IPS DF 4.7 (cell line): ENCODE measurements at regions not wholly inside any gene's neighbourhood (a gene's known extent, or its start where the extent isn't known, plus 50 kb on each side); places are given as distances from the start of the nearest gene placed in this dataset.

Experiments used
- DNase-seq: peaks from one replicate; pipeline ENCODE4 v3.0.0-alpha.2; 2013; ENCODE audit warnings: low spot score; ENCODE audit errors: extremely low read depth

DNA sequence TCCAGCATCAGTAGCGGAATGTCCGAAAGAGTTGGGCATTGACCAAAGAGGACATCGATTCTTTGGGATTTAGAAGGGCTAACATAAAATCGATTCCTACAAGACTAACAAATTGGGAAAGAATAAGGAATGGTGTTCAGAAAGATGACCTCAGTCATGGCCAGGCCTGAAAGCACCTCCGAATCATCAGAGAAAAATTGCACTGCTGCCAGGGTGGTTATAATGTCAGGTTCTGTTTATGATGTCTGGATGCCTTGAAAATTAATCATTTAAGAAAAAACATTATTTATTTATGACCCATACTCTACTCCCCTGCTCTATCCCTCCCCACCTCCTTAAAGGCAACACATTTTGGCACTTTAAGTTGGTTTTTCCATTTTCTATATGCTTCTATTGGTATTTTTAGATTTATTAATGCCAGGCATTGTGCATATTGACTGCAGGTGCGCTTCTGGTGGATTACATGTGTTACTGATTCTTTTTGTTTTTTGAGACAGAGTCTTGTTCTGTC, 104.7 kb downstream of the MYCN start:
- DNase-seq: no peak

DNA sequence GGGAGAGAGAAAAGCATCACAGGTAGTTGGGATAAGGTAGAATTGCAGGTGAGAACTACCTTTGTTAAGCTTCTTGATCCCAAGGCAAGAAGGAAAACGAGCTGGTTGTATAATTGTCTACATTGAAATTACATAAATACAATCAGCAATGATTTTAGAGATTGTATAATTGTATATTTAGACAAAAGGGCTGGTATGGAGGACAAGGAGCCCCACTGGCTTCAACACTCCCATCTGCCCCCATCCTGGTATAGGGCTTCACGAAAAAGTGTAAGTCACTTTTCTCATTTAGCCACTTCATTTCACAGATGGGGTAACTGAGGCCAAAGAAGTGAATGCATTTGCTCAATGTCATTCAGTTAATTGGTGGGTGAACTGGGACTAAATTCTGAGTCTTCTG, 103.3 kb downstream of the MYCN start:
- no peak for DNase-seq

DNA sequence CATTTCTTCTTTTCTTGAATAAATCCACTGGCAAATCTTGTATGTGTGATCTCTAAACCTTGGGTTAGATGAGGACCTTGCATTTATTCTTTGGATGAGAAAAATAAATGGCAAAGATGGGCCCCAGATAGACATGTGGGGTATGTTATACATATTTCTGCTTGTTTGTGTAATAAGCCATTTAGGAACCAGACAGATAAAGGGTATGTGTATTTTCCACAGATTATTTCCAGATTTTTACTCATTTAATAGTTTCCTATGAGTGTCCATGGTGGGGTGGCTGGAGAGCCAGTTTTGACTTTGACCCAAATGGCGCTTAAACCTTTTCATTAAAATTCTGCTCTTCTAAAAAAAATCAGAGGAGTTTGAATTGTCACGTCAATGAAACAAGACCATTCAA, 102.8 kb downstream of the MYCN start:
- no peak for DNase-seq

DNA sequence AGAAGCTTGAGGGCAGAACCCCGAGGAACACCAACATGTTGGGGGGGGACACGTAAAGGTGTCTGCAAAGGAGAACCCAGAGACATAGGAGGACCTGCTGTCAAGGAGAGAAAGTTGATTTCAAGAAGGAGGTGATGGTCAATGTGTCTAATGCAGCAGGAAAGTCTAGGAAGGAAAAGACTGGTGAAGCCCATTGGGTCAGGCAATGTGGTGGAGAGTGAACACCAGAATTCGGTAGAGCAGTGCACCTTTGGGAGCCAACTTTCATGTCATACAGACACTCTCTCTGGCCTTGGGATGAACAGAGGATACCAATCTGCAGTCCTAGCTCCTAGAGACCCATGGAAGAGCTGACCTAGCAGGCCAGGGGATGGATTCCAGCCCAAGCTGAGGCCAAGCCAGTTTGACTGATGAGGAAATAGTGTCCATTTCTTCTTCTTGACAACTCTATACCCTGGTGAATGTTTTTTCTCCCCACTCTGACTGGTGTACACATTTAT, 101.9 kb downstream of the MYCN start:
- DNase-seq: no peak

DNA sequence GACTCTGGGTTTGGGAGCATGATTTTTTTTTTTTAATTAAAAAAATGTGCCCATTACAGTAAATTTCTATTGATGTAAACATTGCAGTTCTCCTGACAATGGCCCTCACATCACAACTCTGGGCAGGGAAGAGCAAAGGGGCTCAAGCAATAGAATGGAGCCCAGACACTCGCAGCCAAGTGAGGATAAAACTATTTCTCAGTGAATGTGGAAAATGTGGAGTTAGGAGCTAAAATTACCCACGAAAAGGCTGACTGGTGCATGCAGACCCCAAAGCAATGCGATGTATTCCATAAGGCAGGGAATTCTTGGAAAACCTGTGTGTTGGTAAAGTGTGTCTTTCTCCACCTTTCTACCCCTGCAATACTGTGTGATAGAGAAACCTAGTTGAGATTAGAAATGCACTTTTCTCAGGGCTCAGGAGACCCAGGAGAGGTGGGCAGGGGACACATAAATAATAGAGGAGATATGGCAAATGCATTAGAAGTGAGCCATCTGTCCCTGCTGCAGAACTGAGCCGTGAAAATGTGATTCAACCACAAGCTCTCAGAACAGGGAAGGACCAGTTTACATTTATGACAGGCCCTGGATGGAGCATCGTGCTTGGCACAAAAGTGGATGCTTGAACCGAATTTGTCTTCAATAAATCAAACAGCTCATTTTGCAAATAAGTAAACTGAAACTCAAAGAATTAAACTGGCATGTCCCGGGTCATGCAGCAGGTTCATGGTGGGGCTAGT, 100.1 kb downstream of the MYCN start:
- DNase-seq: no peak

DNA sequence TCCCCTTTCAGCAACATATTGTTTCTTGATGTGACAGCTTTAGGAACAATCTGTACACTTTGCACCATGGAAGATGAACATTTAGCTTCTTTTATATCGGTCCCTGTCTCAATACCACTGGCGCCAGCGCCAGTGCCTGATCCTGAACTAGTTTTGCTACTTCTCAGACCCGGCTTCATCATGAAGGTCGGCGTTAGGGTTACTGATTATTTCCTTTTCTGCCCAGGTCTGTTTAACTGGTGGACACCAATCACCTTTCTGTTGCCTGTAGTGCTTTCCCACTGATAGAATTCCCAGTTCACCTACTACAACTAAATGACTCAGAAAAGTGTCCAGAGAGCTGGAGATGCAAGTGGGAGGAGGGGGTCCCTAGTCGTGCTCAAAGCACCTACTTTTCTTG, 99.5 kb downstream of the MYCN start:
- no peak for DNase-seq

DNA sequence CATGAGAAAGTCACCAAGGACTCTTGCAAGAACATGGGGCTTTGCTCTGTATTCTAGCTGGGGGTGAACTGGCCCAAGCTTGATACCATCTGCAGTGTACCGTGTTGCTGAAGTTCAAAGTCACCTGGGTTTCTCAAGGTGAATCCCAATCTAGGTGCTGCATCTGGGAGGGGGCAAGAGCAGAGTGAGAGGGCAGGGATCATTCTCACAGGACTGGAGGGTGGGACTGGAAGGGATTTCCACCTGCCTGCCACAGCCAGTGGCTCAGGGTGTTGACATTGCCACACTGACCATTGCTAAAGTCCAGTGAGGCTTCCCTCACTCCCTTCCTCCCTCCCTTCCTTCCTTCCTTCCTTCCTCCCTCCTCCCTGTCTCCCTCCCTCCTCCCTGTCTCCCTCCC, 98.7 kb downstream of the MYCN start:
- no peak for DNase-seq

DNA sequence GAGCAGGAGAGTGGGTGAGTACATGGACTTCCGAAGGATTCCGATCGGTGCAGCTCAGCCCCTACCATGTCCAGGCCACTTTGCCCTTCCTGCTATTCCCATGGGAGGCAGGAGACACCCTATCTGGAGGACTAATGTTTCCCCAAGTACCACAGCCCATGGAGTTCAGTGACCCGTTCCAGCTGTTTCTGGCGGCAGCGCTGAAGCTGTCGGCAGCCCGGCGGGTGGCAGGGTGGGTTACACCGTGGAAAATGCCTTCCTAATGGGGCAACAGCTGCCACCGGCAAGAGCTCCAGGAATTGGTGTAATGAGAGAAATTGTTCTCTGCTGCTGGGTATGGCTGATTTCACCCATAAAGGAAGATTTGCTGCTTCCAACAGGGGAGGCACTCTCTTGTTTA, 98.3 kb downstream of the MYCN start:
- DNase-seq: no peak

DNA sequence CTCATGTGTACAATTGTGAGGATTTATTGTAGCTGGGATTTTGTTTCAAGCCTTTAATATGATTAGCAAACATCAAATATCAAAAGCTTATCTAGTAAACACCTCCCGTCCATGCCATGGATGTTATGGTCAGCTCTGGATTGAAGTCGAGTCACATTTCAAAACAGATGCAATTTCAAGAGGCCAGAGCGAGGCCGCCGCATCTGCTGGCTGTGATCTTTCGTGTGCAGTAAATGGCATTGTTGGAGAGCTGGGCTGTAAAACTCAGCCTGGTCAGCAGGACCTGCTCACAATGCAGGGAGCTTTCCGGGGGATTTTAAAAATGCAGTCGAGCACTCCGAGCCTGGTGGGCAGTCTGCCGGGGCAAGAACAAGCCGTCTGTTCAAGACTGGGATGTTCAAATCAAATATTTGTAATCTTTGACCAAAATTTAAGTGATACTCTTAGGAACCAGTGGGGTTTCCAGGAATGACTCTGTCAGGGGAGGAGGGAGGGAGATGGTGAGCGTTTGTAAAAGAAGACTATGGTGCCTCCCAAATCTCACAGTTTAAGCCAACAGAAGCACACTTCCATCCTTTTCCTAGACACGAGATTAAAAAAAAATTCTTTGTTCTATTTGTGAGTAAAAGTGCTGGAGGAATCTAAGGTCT, 97.6 kb downstream of the MYCN start:
- no peak for DNase-seq

DNA sequence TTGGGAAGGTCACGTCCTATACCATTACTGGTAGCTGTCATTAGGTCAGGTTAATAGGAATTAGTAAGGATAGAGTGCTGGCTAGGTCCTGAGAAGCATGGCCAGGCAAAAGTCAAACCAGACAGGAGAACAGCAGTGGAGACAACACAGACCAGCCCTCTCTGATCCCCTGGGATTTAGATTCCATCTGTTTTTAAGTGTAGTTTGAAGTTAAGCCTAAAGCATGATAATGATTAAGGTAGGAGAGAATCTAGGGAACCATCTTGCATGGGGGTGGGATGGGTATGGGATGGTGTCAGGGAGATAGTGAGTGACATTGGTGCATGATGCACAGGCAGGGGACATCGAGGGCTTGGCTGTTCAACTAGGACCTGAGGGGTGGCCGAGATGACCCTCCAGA, 96.6 kb downstream of the MYCN start:
- DNase-seq: no peak

DNA sequence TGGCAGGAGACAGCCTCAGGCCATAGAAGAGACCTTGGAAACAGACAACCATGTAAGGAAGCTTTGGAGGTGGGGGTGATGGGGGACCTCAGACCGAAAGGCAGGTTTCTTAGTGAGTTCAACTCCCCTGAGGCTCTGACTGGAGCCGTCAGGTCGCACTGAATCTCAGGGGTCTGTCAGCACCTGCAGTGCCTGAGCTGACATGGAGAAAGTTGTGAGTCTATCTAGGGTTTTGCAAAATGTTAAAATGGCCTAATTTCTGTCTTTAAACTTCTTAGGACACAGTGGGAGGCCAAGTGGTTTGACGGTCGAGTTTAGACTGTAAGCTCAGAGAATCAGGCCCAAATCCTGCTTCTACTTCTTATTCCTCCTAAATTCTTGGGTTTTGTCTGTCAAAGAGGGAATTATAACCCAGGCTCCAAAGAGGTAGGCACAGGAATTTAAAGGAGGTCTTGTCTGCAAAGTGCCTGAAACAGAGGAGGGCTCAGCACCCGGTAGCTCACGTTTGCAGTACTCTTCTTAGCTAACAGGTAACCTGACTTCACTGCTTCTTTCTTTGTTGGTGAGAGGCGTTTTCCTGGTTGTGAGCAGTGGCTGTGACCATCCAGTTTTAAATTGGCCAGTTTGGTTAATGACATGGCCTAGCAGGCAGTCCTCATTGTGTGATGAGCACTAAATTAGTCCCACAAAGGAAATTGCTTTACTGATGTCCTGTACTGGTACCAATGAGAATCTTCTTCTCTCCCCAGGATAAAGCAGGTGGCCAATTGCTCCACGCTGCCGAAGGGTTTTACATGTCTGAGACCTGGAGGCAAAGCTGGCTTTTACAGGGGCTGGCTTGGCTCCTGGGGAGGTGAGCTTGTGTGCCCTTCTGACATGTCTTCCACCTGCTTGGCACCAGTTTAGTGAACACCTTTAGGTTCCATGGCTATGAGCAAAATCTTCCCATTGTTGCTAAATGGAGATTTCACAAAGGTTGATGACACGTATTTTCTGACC, 95.7 kb downstream of the MYCN start:
- no peak for DNase-seq

DNA sequence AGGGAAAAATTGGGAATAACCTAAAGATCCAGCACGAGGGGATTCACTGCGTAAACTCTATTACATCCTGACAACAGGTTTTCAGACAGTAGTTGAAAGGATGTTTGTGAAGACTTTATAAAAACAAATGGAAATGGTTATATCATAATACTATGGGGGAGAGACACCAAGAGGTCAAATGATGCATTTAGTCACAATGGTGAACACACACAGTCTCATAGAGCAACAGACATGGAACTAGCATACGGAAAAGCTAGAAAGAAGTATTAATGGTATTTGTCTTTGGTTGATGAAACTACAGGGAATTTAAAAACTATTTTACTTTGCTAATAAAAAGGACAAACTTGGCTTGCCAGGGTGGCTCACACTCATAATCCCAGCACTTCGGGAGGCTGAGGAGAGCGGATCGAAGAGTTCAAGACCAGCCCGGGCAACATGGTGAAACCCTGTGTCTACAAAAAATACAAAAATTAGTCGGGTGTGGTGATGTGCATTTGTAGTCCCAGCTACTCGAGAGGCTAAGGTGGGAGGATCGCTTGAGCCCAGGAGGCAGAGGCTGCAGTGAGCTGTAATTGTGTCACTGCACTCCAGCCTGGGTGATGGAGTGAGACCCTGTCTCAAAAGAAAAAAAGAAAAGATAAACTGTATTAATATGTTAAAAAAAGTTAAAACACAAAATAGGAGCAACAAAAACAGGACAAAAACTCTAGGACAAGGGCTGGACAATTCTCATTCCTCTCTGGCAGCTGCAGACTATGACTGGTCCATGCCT, 94.8 kb downstream of the MYCN start:
- no peak for DNase-seq

DNA sequence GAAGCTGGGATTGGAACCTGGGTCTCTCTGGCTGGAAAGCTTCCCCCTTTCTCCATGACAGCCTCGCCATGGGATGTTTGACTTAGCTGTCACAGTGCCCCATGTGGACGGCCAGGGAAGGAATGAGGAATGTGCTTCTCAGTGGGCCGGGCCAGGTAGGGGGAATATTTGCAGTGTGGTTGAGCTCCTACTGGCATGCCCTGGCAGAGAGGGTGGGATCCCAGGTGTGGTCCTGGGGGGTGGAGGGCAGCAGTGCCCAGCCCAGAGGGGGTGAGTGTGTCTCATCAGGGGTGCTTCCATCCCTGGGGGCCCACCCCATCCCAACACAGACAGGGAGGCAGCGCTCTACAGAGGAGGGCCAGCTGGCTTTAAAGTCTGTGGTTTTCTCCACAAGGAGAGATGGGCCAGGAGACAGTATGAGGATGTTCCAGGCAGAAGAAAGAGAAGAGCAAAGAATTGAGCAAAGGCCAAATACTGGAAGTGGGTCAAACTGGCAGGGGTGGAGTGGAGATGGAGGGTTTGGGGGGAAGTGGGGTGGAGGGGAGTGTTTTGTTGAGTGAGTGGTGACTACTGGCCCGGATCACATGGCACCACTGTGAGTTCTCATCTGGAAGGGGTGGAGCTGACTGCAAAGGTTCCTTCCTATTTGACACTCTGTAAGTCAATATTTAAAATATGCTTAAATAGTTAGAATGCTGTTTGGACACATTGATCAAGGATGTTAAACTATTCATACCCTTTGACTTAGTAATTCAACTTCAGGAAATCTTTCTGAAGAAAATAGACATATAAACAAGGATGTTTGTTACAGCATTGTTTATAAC, 94.0 kb downstream of the MYCN start:
- no peak for DNase-seq

DNA sequence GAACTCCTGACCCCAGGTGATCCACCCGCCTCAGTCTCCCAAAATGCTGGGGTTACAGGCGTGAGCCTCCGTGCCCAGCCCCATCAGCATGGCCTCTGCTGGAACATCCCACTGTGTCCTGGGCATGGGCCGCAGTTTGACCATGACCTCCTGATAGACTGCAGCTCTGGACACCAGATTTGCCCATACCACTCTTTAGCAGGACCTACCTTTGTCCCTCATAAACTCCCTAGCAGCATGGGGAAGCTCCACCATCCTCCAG, 92.6 kb downstream of the MYCN start:
- no peak for DNase-seq

DNA sequence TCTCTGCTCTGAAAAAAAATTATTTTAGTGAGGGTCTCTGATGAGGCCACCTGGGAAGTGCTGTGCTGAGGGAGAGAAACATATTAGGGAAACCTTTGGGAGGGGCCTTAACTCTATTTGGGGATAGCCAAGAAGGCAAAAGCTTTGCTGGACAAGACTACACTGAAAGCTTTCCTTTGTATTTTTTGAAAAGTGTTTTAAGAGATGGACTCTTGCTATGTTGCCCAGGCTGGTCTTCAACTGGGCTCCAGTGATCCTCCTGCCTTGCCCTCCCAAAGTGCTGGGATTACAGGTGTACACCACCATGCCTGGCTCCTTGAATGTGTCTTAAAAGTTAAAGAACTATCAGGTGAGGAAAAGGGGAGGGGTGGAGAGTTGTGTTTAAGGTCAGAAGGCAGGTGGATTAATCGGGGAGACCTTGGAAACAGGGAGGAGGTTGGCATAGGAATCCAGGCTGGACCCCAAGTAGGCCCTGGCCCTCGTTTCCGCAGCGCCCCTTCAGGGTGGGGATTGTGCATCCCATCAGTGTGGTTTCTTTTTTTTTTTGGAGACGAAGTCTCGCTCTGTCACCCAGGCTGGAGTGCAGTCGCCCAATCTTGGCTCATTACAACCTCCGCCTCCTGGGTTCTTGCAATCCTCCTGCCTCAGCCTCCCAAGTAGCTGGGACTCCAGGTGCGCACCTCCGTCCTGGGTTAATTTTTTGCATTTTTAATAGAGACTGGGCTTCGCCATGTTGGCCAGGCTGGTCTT, 92.1 kb downstream of the MYCN start:
- no peak for DNase-seq

DNA sequence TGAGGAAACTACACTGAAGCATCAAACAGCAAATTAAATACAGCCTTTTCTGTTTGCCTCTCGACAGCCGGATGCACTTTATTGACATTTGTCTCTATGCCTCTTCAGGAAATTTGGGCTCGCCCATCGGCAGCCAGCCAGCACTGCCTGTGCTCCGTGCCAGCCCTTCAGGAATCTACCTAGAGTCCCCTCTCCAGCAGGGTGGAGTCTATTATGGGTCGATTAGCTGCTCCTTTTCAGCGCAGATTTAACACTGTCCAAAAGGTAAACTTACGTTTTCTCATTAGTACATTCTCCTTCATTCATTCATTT, 91.5 kb downstream of the MYCN start:
- DNase-seq: no peak

DNA sequence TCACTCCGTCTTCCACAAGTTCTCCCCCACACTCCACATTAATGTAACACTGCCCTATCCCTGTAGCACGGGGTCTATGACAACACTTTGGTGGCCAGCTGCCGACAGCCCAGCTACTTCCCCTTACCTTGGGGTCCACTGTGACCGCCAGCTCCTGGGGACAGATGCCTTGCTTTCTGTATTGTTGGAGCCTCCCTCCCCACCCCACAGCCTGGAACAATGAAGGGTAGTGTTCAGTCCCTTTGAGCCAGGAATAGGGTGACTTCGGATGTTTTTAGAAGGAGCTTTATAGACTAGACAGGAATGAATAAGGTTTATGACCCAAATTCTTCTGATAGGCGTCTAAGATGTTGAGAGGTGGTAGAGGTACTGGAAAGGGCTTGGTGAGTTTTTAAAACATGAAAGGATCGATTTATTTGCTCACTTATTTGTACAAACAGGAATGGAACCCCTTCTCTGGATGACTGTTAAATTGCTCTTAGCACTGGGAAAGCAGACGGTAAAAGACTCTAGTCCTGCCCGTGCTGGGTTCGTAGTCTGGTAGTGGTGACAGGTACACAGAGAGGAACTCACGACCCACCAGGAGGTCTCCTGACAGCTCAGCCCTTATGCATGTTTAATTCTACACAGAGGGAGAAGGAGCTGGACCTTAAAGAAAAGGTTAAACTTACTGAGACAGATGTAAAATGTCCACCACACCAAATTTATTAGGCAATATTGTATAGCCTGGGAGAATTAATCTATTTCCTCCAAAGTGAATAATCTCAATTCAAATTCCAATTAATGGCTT, 90.9 kb downstream of the MYCN start:
- no peak for DNase-seq

DNA sequence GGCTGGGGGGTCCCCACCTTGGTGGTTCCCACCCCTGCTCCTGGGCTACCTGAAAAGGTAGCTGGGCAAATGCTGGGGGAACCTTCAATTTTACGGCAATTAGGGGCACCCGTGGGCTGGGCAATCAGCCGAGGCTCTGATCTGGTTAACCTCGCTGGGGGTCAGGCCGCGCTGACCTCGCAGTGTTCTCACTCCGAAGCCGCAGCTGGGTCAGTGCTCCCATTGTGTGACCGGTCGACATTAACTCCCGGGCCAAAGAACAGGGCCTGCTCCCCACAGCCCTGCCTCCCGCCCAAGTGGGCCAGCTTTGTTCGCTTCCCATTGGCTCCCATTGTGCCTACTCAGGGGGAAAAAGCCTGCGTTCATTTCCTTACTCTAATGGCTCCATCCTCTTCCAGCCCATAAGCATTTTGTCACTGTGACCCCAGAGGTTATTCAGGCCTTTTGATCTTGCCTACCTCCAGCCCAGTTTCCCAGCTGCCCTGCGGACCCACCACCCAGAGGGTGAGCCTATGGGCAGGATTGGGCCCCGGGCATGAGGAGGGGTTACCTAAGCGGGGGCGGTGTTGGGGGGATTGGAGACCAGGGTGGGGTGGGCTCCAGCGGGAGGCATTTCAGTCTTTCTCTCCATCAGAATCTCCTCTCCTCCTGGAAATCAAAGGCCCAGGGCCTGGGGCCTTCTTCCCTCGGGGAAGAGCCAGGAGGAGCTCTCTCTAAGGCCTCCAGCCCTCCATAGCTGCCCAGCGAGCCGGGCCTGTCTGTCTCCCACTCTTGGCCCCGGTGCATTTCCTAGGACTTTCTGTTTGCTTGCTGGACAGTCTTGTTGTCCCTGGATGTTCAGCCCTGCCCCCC, 90.1 kb downstream of the MYCN start:
- no peak for DNase-seq
